SK-N-SH (cell line): ENCODE measurements at regions not wholly inside any gene's neighbourhood (a gene's known extent, or its start where the extent isn't known, plus 50 kb on each side); places are given as distances from the start of the nearest gene placed in this dataset.

Experiments used
- CTCF ChIA-PET: fragments of 300-600, 350-600 bp; formaldehyde crosslinking; extraction: SDS; loops from one replicate; lab custom pipeline; 2021; lab: Yijun Ruan, JAX
- POLR2A ChIA-PET: fragments of 350-600 bp; sonication (Branson Sonifier 250); formaldehyde crosslinking; extraction: SDS; loops from one replicate; lab custom pipeline; 2020; ENCODE audit warnings: antibody characterized with exemption, inconsistent platforms; lab: Yijun Ruan, JAX
- DNase-seq: peaks from one replicate; pipeline ENCODE4 v3.0.0; 2012
- H2AFZ ChIP-seq: fragments of 200-600 bp; sonication (generic); 2 replicates; pipeline ENCODE4 v1.8.1; 2016; ENCODE audit warnings: antibody characterized with exemption, mild to moderate bottlenecking, low read depth
- H3F3A ChIP-seq: fragments of 200-600 bp; sonication (generic); replicated peaks from 2 replicates; pipeline ENCODE3; 2016; ENCODE audit warnings: antibody characterized with exemption, mild to moderate bottlenecking; ENCODE audit not compliant: insufficient read depth
- H3K27ac ChIP-seq, 2 experiments: fragments of 200-500 bp in 1 of 2; fragments of 200-600 bp in 1 of 2; sonication (Bioruptor generic) in 1 of 2; sonication (generic), shearing (Covaris generic) in 1 of 2; 2 replicates each; pipeline versions ENCODE4 v1.5.1 to v1.6.1; 2014 to 2016; ENCODE audit warnings: low read depth in 2 of 2, inconsistent platforms in 1 of 2, low read length in 1 of 2, mild to moderate bottlenecking in 1 of 2, mixed read lengths in 1 of 2
- H3K27me3 ChIP-seq: fragments of 200-600 bp; sonication (generic), shearing (Covaris generic); 2 replicates; pipeline ENCODE4 v1.6.1; 2016; ENCODE audit warnings: mixed run types; ENCODE audit not compliant: insufficient read depth
- H3K36me3 ChIP-seq, 2 experiments: fragments of 200-500 bp in 1 of 2; fragments of 200-600 bp in 1 of 2; sonication (Bioruptor generic) in 1 of 2; sonication (generic) in 1 of 2; replicated peaks in 1 of 2; 2 replicates each; pipeline versions ENCODE3 to v1.5.1; 2014 to 2016; ENCODE audit warnings: low read length in 1 of 2, mild to moderate bottlenecking in 1 of 2; ENCODE audit not compliant: insufficient read depth in 2 of 2, control insufficient read depth in 1 of 2
- H3K4me1 ChIP-seq, 2 experiments: fragments of 200-500 bp in 1 of 2; fragments of 200-600 bp in 1 of 2; sonication (Bioruptor generic) in 1 of 2; sonication (generic), shearing (Covaris generic) in 1 of 2; 2 replicates each; pipeline versions ENCODE4 v1.5.1 to v1.6.1; 2014 to 2016; ENCODE audit warnings: low read depth in 1 of 2, low read length in 1 of 2, mixed run types in 1 of 2; ENCODE audit not compliant: insufficient read depth in 2 of 2, control insufficient read depth in 1 of 2
- H3K4me2 ChIP-seq: fragments of 200-600 bp; sonication (generic), shearing (Covaris generic); 2 replicates; pipeline ENCODE4 v1.6.1; 2017; ENCODE audit warnings: mixed run types
- H3K4me3 ChIP-seq, 2 experiments: fragments of 200-500 bp in 1 of 2; fragments of 200-600 bp in 1 of 2; sonication (Bioruptor generic) in 1 of 2; sonication (generic), shearing (Covaris generic) in 1 of 2; 2 replicates each; pipeline versions ENCODE4 v1.5.1 to v1.8.1; 2014 to 2016; ENCODE audit warnings: low read depth in 2 of 2, inconsistent platforms in 1 of 2, low read length in 1 of 2, mild to moderate bottlenecking in 1 of 2, mixed read lengths in 1 of 2, moderate library complexity in 1 of 2
- H3K79me2 ChIP-seq: fragments of 200-600 bp; sonication (generic); 2 replicates; pipeline ENCODE4 v1.8.1; 2017; ENCODE audit warnings: mild to moderate bottlenecking; ENCODE audit not compliant: insufficient read depth
- H3K9ac ChIP-seq: fragments of 200-600 bp; sonication (generic); 2 replicates; pipeline ENCODE4 v1.6.1; 2017; ENCODE audit warnings: mixed run types
- H3K9me2 ChIP-seq: fragments of 200-600 bp; sonication (generic); 2 replicates; pipeline ENCODE4 v1.6.1; 2017; ENCODE audit warnings: mixed run types
- H3K9me3 ChIP-seq: fragments of 200-600 bp; sonication (generic); 2 replicates; pipeline ENCODE4 v1.6.1; 2017; ENCODE audit warnings: mixed run types, mild to moderate bottlenecking, moderate library complexity
- H4K20me1 ChIP-seq: fragments of 200-600 bp; sonication (generic); 2 replicates; pipeline ENCODE4 v1.6.1; 2017; ENCODE audit warnings: mild to moderate bottlenecking, mixed run types; ENCODE audit not compliant: insufficient read depth
- CHD2 ChIP-seq: fragments of 150-350 bp; IDR thresholded peaks from 2 replicates; pipeline ENCODE4 v1.6.1; 2018; ENCODE audit warnings: low read length; ENCODE audit not compliant: partially characterized antibody
- CTCF ChIP-seq: fragments of 200-600 bp; sonication (generic); IDR thresholded peaks from 2 replicates; pipeline ENCODE4 v1.6.1; 2017; ENCODE audit warnings: antibody characterized with exemption, mild to moderate bottlenecking, moderate library complexity
- EZH2phosphoT487 ChIP-seq: fragments of 200-600 bp; sonication (generic); IDR thresholded peaks from 2 replicates; pipeline ENCODE4 v1.6.1; 2017; ENCODE audit warnings: low read depth, mixed run types, mild to moderate bottlenecking, antibody characterized with exemption, moderate library complexity, borderline replicate concordance
- FOXJ3 ChIP-seq: sonication (generic); formaldehyde crosslinking; IDR thresholded peaks from 2 replicates; pipeline ENCODE4 v1.5.1; 2020; ENCODE audit warnings: mild to moderate bottlenecking, missing genetic modification reagents
- GABPA ChIP-seq: IDR thresholded peaks from 2 replicates; pipeline ENCODE4 v1.4.0; 2012; ENCODE audit warnings: low read depth, mild to moderate bottlenecking
- NRF1 ChIP-seq: IDR thresholded peaks from 2 replicates; pipeline ENCODE4 v1.6.1; 2012; ENCODE audit warnings: low read depth, mild to moderate bottlenecking, low read length
- RCOR1 ChIP-seq: fragments of 150-350 bp; IDR thresholded peaks from 2 replicates; pipeline ENCODE4 v1.6.1; 2017; ENCODE audit warnings: antibody characterized with exemption, low read length
- RXRA ChIP-seq: IDR thresholded peaks from 2 replicates; pipeline ENCODE4 v1.4.0; 2012; ENCODE audit warnings: low read depth, mild to moderate bottlenecking, borderline replicate concordance
- TCF12 ChIP-seq: IDR thresholded peaks from 2 replicates; pipeline ENCODE4 v1.4.0; 2012
- TEAD4 ChIP-seq: IDR thresholded peaks from 2 replicates; pipeline ENCODE4 v1.4.0; 2012; ENCODE audit warnings: mild to moderate bottlenecking, borderline replicate concordance; ENCODE audit not compliant: insufficient read depth
- USF1 ChIP-seq: IDR thresholded peaks from 2 replicates; pipeline ENCODE4 v1.4.0; 2012; ENCODE audit warnings: low read depth, borderline replicate concordance
- YY1 ChIP-seq: IDR thresholded peaks from 2 replicates; pipeline ENCODE4 v1.4.0; 2012; ENCODE audit warnings: low read depth, mild to moderate bottlenecking
- WGBS: methylation state at CpG from one replicate; pipeline ENCODE4 v1.1.6; 2017; ENCODE audit warnings: low lambda C conversion rate; 5-methylcytosine and 5-hydroxymethylcytosine counted together
- TF ChIP-seq, protein P1 (sequence below): IDR thresholded peaks from 2 replicates; pipeline ENCODE4 v1.4.0; 2012; ENCODE audit warnings: low read depth, borderline replicate concordance
- TF ChIP-seq, protein P2 (sequence below): IDR thresholded peaks from 2 replicates; pipeline ENCODE4; 2012
- TF ChIP-seq, protein P3 (sequence below): fragments of 150-350 bp; IDR thresholded peaks from 2 replicates; pipeline ENCODE4 v1.6.1; 2017; ENCODE audit warnings: antibody characterized with exemption, low read length, low read depth, borderline replicate concordance

- H3K79me2 ChIP-seq: no peaks in the 10 kb centered on the region
- WGBS: 59% methylated on average over 2 of the region's 2 CpGs
- no peaks in the 10 kb centered on the region for H3F3A ChIP-seq
- peaks cover 8 to 18% of the 10 kb centered on the region in 2 experiments; a peak in 3 of 4 replicates for H3K4me1 ChIP-seq
- H3K4me3 ChIP-seq: no peak overlapping the region
- no peak overlapping the region for H3K4me2 ChIP-seq
- no peaks in the 10 kb centered on the region for H3K36me3 ChIP-seq
- ChIA-PET POLR2A (no interaction called here), CTCF (interaction anchor here (1.5 kb wide), 1 partner anchor 273 kb away, joined by 4 read pairs; no protein-coding TSS in a partner anchor)
- H4K20me1 ChIP-seq: no peaks in the 10 kb centered on the region
- peak; percentile 6 for DNase-seq
- TF ChIP-seq EZH2phosphoT487 (no peak), GABPA (no peak), TCF12 (no peak), RCOR1 (no peak), FOXJ3 (CRISPR knock-in tag) (no peak), CHD2 (no peak), USF1 (no peak), TEAD4 (no peak), YY1 (no peak), CTCF (no peak), RXRA (no peak), NRF1 (no peak)
- TF ChIP-seq, protein P1, sequence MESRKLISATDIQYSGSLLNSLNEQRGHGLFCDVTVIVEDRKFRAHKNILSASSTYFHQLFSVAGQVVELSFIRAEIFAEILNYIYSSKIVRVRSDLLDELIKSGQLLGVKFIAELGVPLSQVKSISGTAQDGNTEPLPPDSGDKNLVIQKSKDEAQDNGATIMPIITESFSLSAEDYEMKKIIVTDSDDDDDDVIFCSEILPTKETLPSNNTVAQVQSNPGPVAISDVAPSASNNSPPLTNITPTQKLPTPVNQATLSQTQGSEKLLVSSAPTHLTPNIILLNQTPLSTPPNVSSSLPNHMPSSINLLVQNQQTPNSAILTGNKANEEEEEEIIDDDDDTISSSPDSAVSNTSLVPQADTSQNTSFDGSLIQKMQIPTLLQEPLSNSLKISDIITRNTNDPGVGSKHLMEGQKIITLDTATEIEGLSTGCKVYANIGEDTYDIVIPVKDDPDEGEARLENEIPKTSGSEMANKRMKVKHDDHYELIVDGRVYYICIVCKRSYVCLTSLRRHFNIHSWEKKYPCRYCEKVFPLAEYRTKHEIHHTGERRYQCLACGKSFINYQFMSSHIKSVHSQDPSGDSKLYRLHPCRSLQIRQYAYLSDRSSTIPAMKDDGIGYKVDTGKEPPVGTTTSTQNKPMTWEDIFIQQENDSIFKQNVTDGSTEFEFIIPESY: no peak
- TF ChIP-seq, protein P2, sequence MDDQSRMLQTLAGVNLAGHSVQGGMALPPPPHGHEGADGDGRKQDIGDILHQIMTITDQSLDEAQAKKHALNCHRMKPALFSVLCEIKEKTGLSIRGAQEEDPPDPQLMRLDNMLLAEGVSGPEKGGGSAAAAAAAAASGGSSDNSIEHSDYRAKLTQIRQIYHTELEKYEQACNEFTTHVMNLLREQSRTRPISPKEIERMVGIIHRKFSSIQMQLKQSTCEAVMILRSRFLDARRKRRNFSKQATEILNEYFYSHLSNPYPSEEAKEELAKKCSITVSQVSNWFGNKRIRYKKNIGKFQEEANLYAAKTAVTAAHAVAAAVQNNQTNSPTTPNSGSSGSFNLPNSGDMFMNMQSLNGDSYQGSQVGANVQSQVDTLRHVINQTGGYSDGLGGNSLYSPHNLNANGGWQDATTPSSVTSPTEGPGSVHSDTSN: no peak
- TF ChIP-seq, protein P3, sequence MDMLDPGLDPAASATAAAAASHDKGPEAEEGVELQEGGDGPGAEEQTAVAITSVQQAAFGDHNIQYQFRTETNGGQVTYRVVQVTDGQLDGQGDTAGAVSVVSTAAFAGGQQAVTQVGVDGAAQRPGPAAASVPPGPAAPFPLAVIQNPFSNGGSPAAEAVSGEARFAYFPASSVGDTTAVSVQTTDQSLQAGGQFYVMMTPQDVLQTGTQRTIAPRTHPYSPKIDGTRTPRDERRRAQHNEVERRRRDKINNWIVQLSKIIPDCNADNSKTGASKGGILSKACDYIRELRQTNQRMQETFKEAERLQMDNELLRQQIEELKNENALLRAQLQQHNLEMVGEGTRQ: no peak
- peak overlapping the region in 1 of 2 experiments; percentile 44; a peak in 1 of 4 replicates for H3K27ac ChIP-seq
- H3K9me3 ChIP-seq: no peaks in the 10 kb centered on the region
- H3K27me3 ChIP-seq: no peaks in the 10 kb centered on the region
- H3K9ac ChIP-seq: no peak overlapping the region
- peak overlapping the region; percentile 52; the same call in 1 of the 2 replicates for H2AFZ ChIP-seq
- H3K9me2 ChIP-seq: no peaks in the 10 kb centered on the region
These were observed 559.2 kb downstream of the PSAT1 start for GRCh38 chr9:78856144-78856543.
